GM12873 (cell line): ENCODE measurements at regions not wholly inside any gene's neighbourhood (a gene's known extent, or its start where the extent isn't known, plus 50 kb on each side); places are given as distances from the start of the nearest gene placed in this dataset.

Source experiments
- CTCF ChIP-seq: IDR thresholded peaks from 2 replicates; pipeline ENCODE4 v1.5.1; 2012; ENCODE audit warnings: low read depth, mild to moderate bottlenecking, moderate library complexity, low read length, control low read depth; ENCODE audit not compliant: insufficient read depth; ENCODE audit errors: missing control alignments

DNA sequence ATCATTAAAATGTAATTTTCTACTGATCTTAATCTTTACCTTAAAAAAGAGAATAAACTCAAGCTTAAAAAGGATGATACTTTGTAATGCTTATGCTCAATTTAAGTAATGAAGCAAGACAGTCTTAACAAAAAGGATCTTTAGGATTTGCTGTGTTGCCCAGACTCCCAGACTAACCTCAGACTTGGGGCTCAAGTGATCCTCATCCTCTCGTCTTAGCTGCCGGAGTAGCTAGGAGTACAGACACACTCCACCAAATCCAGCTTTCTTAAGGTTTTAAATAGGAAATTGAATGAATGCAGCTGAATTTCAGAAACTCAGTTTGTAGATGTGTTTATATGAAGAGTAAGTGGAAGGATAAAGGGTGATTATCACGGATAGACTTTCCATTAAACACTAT is 400.5 kb upstream of the DAB2 start:
- TF ChIP-seq CTCF, result no peak

DNA sequence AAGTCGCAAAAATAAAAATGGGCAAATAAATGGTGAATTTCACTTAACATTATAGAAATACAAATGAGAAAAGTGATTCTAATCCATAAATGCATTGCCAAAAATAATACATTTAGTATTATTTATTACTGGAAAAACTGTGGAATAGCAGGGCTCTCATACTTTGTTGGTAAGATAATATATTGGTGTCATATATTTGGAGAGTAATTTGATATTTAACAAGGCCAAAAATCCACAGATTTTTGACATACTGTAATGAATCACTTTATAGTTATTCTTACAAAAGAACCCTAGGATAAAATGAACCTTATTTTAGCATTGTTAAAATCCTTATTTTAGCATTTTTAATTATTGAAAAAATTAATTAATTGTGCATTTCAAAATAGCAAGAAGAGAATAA is 397.2 kb upstream of the DAB2 start:
- TF ChIP-seq CTCF, result no peak

DNA sequence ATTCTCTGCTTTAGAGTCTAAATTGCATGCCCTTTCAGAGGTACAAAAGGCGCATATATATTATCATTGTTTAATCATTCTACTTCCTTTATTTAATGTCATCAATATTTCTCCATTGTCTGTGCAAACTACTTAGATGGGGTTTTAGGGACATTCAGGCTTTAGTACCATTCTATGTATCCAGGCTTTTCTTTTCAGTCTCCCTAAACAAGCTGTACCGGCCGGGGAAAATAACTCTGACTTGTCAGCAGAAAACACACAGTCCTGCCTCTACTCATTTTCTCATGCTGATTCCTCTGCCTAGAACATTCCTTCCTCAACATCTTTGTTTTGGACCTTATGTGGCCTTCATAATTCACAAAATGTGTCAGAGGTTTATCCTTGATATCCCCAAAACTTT is 392.1 kb upstream of the DAB2 start:
- TF ChIP-seq CTCF, result no peak

DNA sequence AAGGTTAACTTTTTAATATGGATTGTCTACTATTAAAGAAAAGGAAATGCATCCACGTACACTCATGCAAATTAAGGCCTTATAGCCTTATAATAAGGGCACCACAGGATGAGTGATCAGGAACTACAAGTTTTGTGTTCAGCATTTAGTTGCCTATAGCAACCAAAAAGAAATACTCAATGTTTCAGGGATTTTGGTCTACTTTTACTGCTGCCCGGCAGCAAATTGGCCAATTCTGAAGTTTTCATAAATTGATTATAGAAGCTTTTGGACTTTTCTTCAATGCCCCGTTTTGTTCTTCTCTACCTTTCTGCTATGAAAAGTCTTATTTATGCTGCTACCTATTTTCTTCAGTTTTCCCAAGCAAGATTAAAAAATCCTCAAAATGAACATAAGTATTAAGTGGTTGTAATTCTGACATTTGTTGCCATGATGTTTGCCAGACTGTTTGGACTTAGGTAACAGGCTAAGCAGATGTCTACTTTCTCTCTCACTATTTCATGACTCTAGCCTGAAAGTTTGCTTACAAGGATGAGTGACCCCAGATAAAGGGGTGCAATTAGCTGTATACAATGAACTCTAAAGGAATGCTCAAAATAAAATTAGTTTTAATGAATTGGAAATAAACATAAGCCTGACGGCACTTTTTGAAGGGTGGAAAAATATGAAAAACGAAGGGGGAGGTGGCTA is 391.5 kb upstream of the DAB2 start:
- no peak for TF ChIP-seq CTCF

GRCh38 chr5:39815711-39816110 is 390.9 kb upstream of the DAB2 start:
- TF ChIP-seq CTCF, result no peak

GRCh38 chr5:39811381-39811780 is 386.6 kb upstream of the DAB2 start:
- TF ChIP-seq CTCF, result no peak

DNA sequence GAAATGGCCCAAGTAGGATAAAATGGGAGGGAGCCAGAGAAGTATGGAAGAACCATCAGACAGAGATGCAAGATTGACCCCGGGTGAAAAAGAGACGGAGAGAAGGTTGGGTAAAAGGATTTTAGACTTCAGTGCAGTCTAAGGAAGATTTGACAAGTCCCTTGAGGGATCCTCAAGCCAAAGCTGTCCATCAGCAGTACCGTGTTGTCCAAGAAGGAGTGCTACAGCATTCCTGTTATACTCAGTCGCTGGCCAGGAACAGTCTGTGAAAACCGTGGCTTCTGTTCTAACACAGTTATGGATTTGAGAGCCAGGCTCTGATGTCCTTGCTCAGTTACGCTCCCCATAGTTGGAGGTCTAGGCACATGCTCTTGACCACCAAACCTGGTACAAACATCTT is 383.9 kb upstream of the DAB2 start:
- TF ChIP-seq CTCF, result no peak

DNA sequence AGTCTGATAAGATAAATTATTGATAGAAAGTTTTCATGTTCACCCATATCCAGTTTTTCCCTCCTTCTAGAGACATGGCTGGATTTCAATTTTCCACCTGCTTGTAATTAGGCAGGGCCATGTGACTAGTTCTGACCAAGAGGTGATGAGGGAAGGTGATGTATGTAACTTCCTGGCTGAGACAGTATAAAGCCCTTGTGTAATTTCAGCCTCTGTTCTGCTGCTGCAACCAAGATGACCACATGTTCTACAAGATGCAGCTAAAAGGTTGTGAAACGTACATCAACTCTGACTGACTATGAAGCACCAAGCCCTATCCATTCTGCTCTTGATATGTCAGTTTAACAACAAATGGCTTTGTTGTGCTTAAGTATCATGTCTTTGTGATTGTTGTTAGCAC is 376.5 kb upstream of the DAB2 start:
- no peak for TF ChIP-seq CTCF
